ENCODE measurements at regions not wholly inside any gene's neighbourhood (a gene's known extent, or its start where the extent isn't known, plus 50 kb on each side); places are given as distances from the start of the nearest gene placed in this dataset.

DNA sequence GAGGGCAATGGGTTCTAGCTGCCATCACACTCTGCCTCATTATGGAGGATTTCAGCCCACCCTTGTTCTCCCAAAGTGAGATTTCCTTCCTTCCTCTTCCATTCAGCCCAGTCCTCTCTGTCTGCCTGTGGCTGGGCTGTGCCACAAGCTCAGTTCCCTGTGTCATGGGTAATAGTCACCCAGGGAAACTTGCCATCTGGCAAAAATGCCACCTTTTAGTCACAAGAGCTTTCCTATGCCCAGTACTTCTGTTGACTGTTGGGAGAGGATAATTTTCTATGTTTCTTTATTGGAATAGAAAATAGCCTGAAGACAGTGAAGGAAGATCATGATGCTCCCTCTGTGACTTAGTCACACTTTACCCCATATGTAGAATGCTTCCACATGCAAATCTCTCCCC is 71.4 kb downstream of the TLR4 start:
- no peak for DNase-seq (ENCODE audit: low read depth)
- TF ChIP-seq CTCF (IDR thresholded peaks at IDR 0.05; ENCODE audit: low read depth, low read length, missing control alignments) = no peak
- no peak overlapping the region for H3K4me3 ChIP-seq (ENCODE audit: low read depth, low read length)
- in situ Hi-C loops (cut with HindIII; ENCODE audit: low sequenced_read_pairs) = no loop called here

DNA sequence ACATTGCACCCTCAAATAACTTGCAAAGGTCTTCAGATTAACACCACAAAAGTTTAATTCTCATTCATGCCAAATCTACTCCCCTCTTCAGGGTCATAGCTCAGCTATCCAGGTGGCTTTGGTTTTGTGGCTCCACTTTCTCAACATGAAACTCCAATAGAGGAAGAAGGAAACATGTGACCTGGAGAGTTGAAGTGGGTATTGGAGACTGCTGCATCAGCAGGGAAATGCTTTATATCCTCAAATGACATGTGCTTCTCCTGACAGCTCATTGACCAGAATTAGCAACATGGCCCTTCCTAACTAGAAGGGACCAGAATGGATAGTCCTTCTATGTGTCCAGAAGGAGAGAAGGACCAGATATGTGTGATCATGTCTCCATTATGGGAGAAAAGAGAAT is 73.6 kb downstream of the TLR4 start:
- no peak for DNase-seq (ENCODE audit: low read depth)
- no peak for TF ChIP-seq CTCF (IDR thresholded peaks at IDR 0.05; ENCODE audit: low read depth, low read length, missing control alignments)
- no peak overlapping the region for H3K4me3 ChIP-seq (ENCODE audit: low read depth, low read length)
- in situ Hi-C loops (cut with HindIII; ENCODE audit: low sequenced_read_pairs) = no loop called here

DNA sequence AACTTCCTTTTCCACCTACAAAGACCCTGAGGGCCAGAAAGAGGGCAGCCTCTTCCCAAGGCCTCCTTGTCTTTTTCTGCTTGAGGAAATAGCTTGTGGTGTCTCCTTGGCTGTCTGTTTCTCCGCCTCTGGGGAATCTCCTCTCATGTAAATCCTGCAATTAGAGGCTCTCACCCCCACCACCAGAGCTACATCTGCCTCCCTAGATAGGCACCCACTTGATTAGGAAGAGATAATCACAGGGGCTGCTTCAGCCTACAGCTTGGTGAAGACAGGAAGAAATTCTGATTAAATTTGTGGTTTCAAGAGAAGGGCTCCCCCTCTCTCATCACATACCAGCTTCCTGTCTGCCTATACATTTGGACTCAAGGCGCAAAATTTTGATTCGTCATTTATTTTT is 75.6 kb downstream of the TLR4 start:
- no peak for TF ChIP-seq CTCF (IDR thresholded peaks at IDR 0.05; ENCODE audit: low read depth, low read length, missing control alignments)
- DNase-seq (ENCODE audit: low read depth) = no peak
- in situ Hi-C loops (cut with HindIII; ENCODE audit: low sequenced_read_pairs) = no loop called here
- H3K4me3 ChIP-seq (ENCODE audit: low read depth, low read length) = no peak overlapping the region

GRCh38 chr9:117782931-117783788 is 79.0 kb downstream of the TLR4 start:
- TF ChIP-seq CTCF (IDR thresholded peaks at IDR 0.05; ENCODE audit: low read depth, low read length, missing control alignments) = peak; percentile 91
- DNase-seq (ENCODE audit: low read depth) = peak; percentile 48
- in situ Hi-C loops (cut with HindIII; ENCODE audit: low sequenced_read_pairs) = no loop called here
- H3K4me3 ChIP-seq (ENCODE audit: low read depth, low read length) = peak overlapping the region; percentile 44

GRCh38 chr9:117783828-117784227 is 79.6 kb downstream of the TLR4 start:
- no peak overlapping the region for H3K4me3 ChIP-seq (ENCODE audit: low read depth, low read length)
- no peak for DNase-seq (ENCODE audit: low read depth)
- no peak for TF ChIP-seq CTCF (IDR thresholded peaks at IDR 0.05; ENCODE audit: low read depth, low read length, missing control alignments)
- in situ Hi-C loops (cut with HindIII; ENCODE audit: low sequenced_read_pairs) = no loop called here

DNA sequence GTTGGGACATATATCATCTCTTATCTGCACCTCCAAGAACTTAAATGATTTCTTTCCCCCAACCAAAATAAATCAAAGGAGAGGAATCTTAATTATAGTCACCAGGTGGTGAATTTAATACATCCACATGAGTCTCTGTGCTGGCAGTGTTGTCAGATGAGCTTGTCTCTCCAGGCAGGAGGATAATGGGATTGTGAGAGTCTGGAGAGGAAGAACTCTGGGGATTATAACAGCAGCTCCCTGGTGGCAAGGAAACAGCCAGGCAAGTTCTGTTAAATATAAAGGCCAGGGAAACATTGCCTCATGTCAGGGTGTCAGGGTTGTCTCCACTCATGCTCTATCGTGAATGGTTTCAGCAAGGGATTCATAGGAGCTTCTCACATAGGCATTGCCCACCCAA is 80.8 kb downstream of the TLR4 start:
- no peak for DNase-seq (ENCODE audit: low read depth)
- no peak for TF ChIP-seq CTCF (IDR thresholded peaks at IDR 0.05; ENCODE audit: low read depth, low read length, missing control alignments)
- in situ Hi-C loops (cut with HindIII; ENCODE audit: low sequenced_read_pairs) = no loop called here
- no peak overlapping the region for H3K4me3 ChIP-seq (ENCODE audit: low read depth, low read length)
